ENCODE measurements at regions not wholly inside any gene's neighbourhood (a gene's known extent, or its start where the extent isn't known, plus 50 kb on each side); places are given as distances from the start of the nearest gene placed in this dataset.

DNA sequence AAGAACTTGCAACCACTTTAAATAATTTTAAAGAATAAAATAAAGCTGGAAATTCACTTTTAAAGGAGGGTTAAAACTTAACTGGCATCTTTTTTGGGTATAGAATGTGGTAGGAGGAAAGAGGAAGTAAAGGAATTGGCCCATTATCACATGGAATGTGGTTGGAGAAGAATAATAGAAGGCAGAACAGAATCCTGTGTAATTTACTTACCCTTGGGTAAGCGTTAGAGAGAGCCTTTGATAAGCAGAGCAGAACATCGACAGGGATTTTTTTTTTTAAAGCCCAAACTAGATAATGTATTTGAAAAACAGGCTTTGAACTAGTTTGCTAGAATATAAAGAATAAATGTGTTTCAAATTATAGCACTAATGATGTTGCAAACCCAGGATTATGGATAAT is 199.8 kb upstream of the KIAA1217 start:
- TF ChIP-seq CTCF (conservative IDR thresholded peaks at IDR 0.05; ENCODE audit: low read length) (no peak), EZH2phosphoT487 (IDR thresholded peaks at IDR 0.05; ENCODE audit: borderline replicate concordance, low read depth, low read length) (no peak)

Data from OCI-LY7 (cell line).